ENCODE measurements at regions not wholly inside any gene's neighbourhood (a gene's known extent, or its start where the extent isn't known, plus 50 kb on each side); places are given as distances from the start of the nearest gene placed in this dataset.
"Not testable (repeated sequence)": the region's sequence is repeated elsewhere in the genome, so short reads cannot be mapped to it uniquely, and the experiment has no call there.

- H3K9me3 ChIP-seq = no peaks in the 10 kb centered on the region
- ATAC-seq (no peak), DNase-seq (no peak)
- intact Hi-C loops (cut with DNase I) = no loop called here
- no peak for TF ChIP-seq CTCF (IDR thresholded peaks at IDR 0.05)
- no peak overlapping the region for H3K27ac ChIP-seq
- H3K4me3 ChIP-seq = no peak overlapping the region
- H3K36me3 ChIP-seq = no peaks in the 10 kb centered on the region
- H3K4me1 ChIP-seq = no peaks in the 10 kb centered on the region
- no peaks in the 10 kb centered on the region for H3K27me3 ChIP-seq
Observed at GRCh38 chr13:48827709-48828108, 148.0 kb upstream of the FNDC3A start.

- Histone ChIP-seq H3K4me1 (no peaks in the 10 kb centered on the region), H3K9me3 (no peaks in the 10 kb centered on the region), H3K36me3 (no peaks in the 10 kb centered on the region), H3K27me3 (no peaks in the 10 kb centered on the region), H3K27ac (no peak overlapping the region), H3K4me3 (no peak overlapping the region)
- DNase-seq = no peak
- ATAC-seq = no peak
- TF ChIP-seq CTCF (IDR thresholded peaks at IDR 0.05) = no peak
- intact Hi-C loops (cut with DNase I) = no loop called here
Observed at GRCh38 chr13:48828962-48829411, 146.7 kb upstream of the FNDC3A start.

- Histone ChIP-seq H3K4me1 (no peaks in the 10 kb centered on the region), H3K4me3 (no peak overlapping the region), H3K27ac (no peak overlapping the region), H3K9me3 (no peaks in the 10 kb centered on the region), H3K27me3 (no peaks in the 10 kb centered on the region), H3K36me3 (no peaks in the 10 kb centered on the region)
- no peak for ATAC-seq
- intact Hi-C loops (cut with DNase I) = no loop called here
- no peak for DNase-seq
- no peak for TF ChIP-seq CTCF (IDR thresholded peaks at IDR 0.05)
Observed at GRCh38 chr13:48829536-48829935, 146.2 kb upstream of the FNDC3A start.

- H3K4me1 ChIP-seq = no peaks in the 10 kb centered on the region
- no peak overlapping the region for H3K4me3 ChIP-seq
- no peak for TF ChIP-seq CTCF (IDR thresholded peaks at IDR 0.05)
- H3K27ac ChIP-seq = no peak overlapping the region
- no peaks in the 10 kb centered on the region for H3K9me3 ChIP-seq
- intact Hi-C loops (cut with DNase I) = no loop called here
- H3K27me3 ChIP-seq = no peaks in the 10 kb centered on the region
- no peak for DNase-seq
- ATAC-seq = no peak
- no peaks in the 10 kb centered on the region for H3K36me3 ChIP-seq
Observed at GRCh38 chr13:48831248-48831647, 144.5 kb upstream of the FNDC3A start.

DNA sequence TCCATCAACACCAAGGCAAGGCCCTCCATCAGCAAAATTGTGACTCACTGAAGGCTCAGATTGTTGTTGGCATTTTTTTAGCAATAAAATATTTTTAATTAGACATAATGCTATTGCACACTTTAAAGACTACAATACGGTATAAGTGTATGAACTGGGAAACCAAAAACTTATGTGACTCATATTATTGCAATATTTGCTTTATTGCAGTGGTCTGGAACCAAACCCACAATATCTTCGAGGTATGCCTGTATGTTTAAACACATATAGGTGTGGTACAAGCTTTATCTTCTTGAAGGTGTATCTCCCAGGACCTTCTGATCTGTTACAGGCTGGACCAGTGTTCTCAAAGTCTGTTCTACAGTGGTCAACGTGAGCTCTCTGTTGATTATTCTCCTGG is 142.3 kb upstream of the FNDC3A start:
- ATAC-seq = no peak
- Histone ChIP-seq H3K4me1 (no peaks in the 10 kb centered on the region), H3K36me3 (no peaks in the 10 kb centered on the region), H3K9me3 (no peaks in the 10 kb centered on the region), H3K27me3 (no peaks in the 10 kb centered on the region), H3K4me3 (no peak overlapping the region), H3K27ac (no peak overlapping the region)
- DNase-seq = no peak
- no peak for TF ChIP-seq CTCF (IDR thresholded peaks at IDR 0.05)
- intact Hi-C loops (cut with DNase I) = no loop called here

- DNase-seq; H3K36me3 ChIP-seq; H3K27ac ChIP-seq; ATAC-seq; H3K27me3 ChIP-seq; H3K4me1 ChIP-seq; H3K4me3 ChIP-seq; H3K9me3 ChIP-seq; intact Hi-C loops (cut with DNase I): not testable (repeated sequence)
Observed at GRCh38 chr13:48835326-48835725, 140.4 kb upstream of the FNDC3A start.
